MM.1S (cell line): ENCODE measurements at regions not wholly inside any gene's neighbourhood (a gene's known extent, or its start where the extent isn't known, plus 50 kb on each side); places are given as distances from the start of the nearest gene placed in this dataset.
"Not testable (repeated sequence)": the region's sequence is repeated elsewhere in the genome, so short reads cannot be mapped to it uniquely, and the experiment has no call there.

ENCODE experiments used
- CTCF ChIP-seq: fragments of 300-600 bp; sonication (generic); IDR thresholded peaks from 2 replicates; pipeline ENCODE4 v1.5.1; 2016; ENCODE audit warnings: antibody characterized with exemption, low read length, mixed read lengths
- EZH2phosphoT487 ChIP-seq: fragments of 300-600 bp; sonication (generic); IDR thresholded peaks from 2 replicates; pipeline ENCODE4 v1.6.1; 2018; ENCODE audit warnings: antibody characterized with exemption, low read length

GRCh38 chr15:84393386-84393936, 157.9 kb downstream of the GOLGA6L4 start:
- not testable (repeated sequence) for TF ChIP-seq CTCF, EZH2phosphoT487
